CD4-positive, alpha-beta T cell (primary cell): ENCODE measurements at regions not wholly inside any gene's neighbourhood (a gene's known extent, or its start where the extent isn't known, plus 50 kb on each side); places are given as distances from the start of the nearest gene placed in this dataset.
"Not testable (repeated sequence)": the region's sequence is repeated elsewhere in the genome, so short reads cannot be mapped to it uniquely, and the experiment has no call there.

Experiments used
- ATAC-seq: fragments of 200-7000 bp; cut with Tn5 transposase; one replicate; pipeline ENCODE4 v1.10.0; 2022; ENCODE audit warnings: mild to moderate bottlenecking; ENCODE audit not compliant: poor library complexity
- CTCF ChIA-PET: fragments of 350-600 bp; sonication (Branson Sonifier 250); formaldehyde crosslinking; loops from one replicate; lab custom pipeline; 2021; ENCODE audit warnings: antibody characterized with exemption, inconsistent platforms; lab: Charles Lee
- POLR2A ChIA-PET: fragments of 350-600 bp; sonication (Branson Sonifier 250); formaldehyde crosslinking; loops from one replicate; lab custom pipeline; 2021; ENCODE audit warnings: antibody characterized with exemption, inconsistent platforms; lab: Charles Lee
- DNase-seq, 14 experiments: peaks; one replicate each; pipeline ENCODE4 v3.0.0-alpha.2; 2013 to 2020; ENCODE audit warnings: mixed read lengths in 2 of 14
- H3K27ac ChIP-seq, 2 donors: one replicate each; pipeline versions ENCODE4 v1.5.1 to v1.7.0; 2013; ENCODE audit warnings: low read length in 2 of 2, low read depth in 1 of 2, mild to moderate bottlenecking in 1 of 2
- H3K27me3 ChIP-seq, 2 experiments: 1 replicate in 1 of 2; 2 replicates in 1 of 2; pipeline versions ENCODE4 v1.6.1 to v1.7.0; 2013; ENCODE audit warnings: low read length in 2 of 2, control low read depth in 1 of 2, mild to moderate bottlenecking in 1 of 2, moderate library complexity in 1 of 2; ENCODE audit not compliant: insufficient read depth in 2 of 2, control insufficient read depth in 1 of 2
- H3K36me3 ChIP-seq: one replicate; pipeline ENCODE4 v1.6.1; 2013; ENCODE audit warnings: low read length, control low read depth; ENCODE audit not compliant: insufficient read depth
- H3K4me1 ChIP-seq: one replicate; pipeline ENCODE4 v1.6.1; 2013; ENCODE audit warnings: low read length, control low read depth; ENCODE audit not compliant: insufficient read depth
- H3K4me3 ChIP-seq: one replicate; pipeline ENCODE4 v1.5.1; 2013; ENCODE audit warnings: mild to moderate bottlenecking, low read length, moderate library complexity
- H3K9me3 ChIP-seq, 2 experiments: 1 replicate in 1 of 2; 2 replicates in 1 of 2; pipeline versions ENCODE4 v1.6.1 to v1.7.0; 2013; ENCODE audit warnings: low read length in 2 of 2, mild to moderate bottlenecking in 2 of 2, control low read depth in 1 of 2, moderate library complexity in 1 of 2; ENCODE audit not compliant: control insufficient read depth in 1 of 2, insufficient read depth in 1 of 2
- H3K27ac Mint-ChIP-seq: one replicate; pipeline ENCODE4 v1.8.0; 2020; ENCODE audit warnings: mixed read lengths
- H3K27me3 Mint-ChIP-seq: one replicate; pipeline ENCODE4 v1.8.0; 2021; ENCODE audit warnings: mixed read lengths
- H3K36me3 Mint-ChIP-seq: one replicate; pipeline ENCODE4 v1.8.0; 2021; ENCODE audit warnings: low read depth, mixed read lengths
- H3K4me1 Mint-ChIP-seq: one replicate; pipeline ENCODE4 v1.8.0; 2021; ENCODE audit warnings: low read depth, mixed read lengths
- H3K4me3 Mint-ChIP-seq: one replicate; pipeline ENCODE4 v1.8.0; 2020; ENCODE audit warnings: mild to moderate bottlenecking, mixed read lengths
- H3K9me3 Mint-ChIP-seq: one replicate; pipeline ENCODE4 v1.8.0; 2020; ENCODE audit warnings: mixed read lengths
- intact Hi-C, 2 experiments: fragments of 100-400 bp; cut with DNase I in 1 of 2; cut with micrococcal nuclease in 1 of 2; formaldehyde crosslinking; loops; one replicate each; pipeline versions ENCODE4 v1.15.1 to v1.9.0; 2023 to 2025; cut with DNase I, micrococcal nuclease

DNA sequence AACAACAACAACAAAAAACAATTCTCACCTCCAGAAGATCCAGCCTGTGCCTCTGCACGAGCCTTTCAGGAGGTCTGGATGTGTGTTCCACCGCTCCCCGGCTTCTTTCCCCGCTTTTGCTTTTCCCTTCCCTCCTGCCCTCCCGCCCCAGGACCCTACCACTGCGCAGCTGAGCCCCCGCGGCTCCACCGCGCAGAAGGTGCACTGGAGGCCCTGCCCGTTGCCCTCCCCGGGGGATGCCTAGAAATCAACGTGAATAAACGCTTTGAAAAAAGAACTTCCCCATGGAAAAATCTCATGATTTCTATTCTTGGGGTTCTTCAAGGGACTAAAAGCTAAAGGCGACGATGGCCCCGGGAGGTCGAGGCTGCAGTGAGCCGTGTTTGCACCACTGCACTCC is 164.3 kb upstream of the NOTCH2NLA start:
- H3K4me1 Mint-ChIP-seq, ATAC-seq, intact Hi-C loops, H3K4me3 Mint-ChIP-seq, H3K27ac ChIP-seq, H3K9me3 Mint-ChIP-seq, H3K27ac Mint-ChIP-seq, H3K36me3 ChIP-seq, H3K36me3 Mint-ChIP-seq, H3K27me3 Mint-ChIP-seq, POLR2A ChIA-PET, H3K9me3 ChIP-seq, H3K27me3 ChIP-seq, H3K4me3 ChIP-seq, H3K4me1 ChIP-seq, CTCF ChIA-PET, DNase-seq: not testable (repeated sequence)

DNA sequence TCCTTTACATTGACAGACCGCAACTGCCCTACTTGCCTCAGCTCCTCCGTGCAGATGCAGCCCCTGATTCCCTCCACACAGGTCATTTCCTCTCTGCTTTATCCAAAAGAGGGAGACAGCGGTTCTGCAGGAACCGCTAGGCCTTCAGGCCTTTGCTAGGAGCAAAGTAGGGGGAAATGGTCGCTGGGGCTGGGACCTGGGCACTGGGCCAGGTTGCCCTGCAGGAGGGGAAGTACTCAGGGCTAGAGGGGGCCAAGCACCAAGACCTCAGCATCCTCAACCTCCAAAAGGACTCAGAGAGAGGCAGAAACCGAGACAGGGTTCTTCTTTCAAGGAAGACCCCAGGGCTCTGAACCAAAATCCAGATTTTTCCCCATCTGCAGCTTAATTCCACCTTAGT is 160.4 kb upstream of the NOTCH2NLA start:
- H3K4me3 Mint-ChIP-seq, H3K27me3 ChIP-seq, H3K9me3 ChIP-seq, H3K9me3 Mint-ChIP-seq, H3K27ac Mint-ChIP-seq, H3K4me3 ChIP-seq, POLR2A ChIA-PET, ATAC-seq, H3K27ac ChIP-seq, H3K27me3 Mint-ChIP-seq, H3K36me3 ChIP-seq, H3K4me1 ChIP-seq, CTCF ChIA-PET, intact Hi-C loops, H3K36me3 Mint-ChIP-seq: not testable (repeated sequence)
- DNase-seq = peak in 1 of 14 experiments; percentile 4
- H3K4me1 Mint-ChIP-seq = peaks cover 16% of the 10 kb centered on the region

DNA sequence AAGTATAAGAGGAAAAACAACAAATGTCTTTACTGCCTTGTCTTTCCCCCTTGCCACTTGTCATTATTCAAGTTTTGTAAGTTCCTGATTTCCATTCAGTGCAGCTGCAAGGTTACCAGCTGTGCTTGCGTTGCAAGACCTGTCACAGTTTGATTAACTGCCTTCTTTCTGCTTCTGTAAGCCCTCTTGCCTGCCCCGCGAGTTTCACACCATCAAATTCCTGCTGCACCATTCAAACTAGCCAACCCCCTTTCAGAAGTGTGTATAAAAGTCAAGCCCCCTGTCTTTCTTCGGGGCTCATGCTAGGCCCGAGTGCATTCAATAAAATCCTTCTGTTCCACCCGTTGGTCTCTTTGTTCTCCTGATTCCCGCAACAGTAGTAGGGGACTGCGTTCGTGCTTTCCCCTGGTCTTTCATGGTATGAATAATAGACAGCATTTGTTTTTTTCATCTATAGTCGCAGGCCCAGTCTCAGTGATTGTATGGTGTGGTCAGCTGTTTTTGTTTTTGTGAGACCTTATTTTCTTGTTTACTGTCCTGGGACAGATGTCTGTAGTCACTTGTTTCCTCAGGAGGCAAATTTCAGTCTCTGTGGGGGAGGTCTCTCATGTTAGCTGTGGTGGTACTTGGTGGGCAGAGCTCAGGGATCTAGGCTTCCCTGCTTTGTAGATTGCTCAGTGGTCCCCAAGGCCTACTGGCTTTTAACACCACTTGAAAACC is 159.1 kb upstream of the NOTCH2NLA start:
- Mint-ChIP-seq H3K27ac (peak overlapping the region; percentile 97), H3K4me3 (peak overlapping the region; percentile 94), H3K4me1 (peaks cover 16% of the 10 kb centered on the region)
- Histone ChIP-seq H3K4me3 (peak overlapping the region; percentile 55), H3K27ac (peak overlapping the region; percentile 73)
- H3K4me1 ChIP-seq, intact Hi-C loops, H3K36me3 ChIP-seq, H3K36me3 Mint-ChIP-seq, ATAC-seq, H3K27me3 ChIP-seq, H3K27me3 Mint-ChIP-seq, H3K9me3 ChIP-seq, CTCF ChIA-PET, H3K9me3 Mint-ChIP-seq: not testable (repeated sequence)
- POLR2A ChIA-PET = interaction anchor here (0.5 to 1.2 kb wide), 3 partner anchors 9 to 1842 kb away, joined by 3 to 7 read pairs (median 7); no protein-coding TSS in a partner anchor
- DNase-seq = peak in 2 of 14 experiments; percentile 22 to 43

DNA sequence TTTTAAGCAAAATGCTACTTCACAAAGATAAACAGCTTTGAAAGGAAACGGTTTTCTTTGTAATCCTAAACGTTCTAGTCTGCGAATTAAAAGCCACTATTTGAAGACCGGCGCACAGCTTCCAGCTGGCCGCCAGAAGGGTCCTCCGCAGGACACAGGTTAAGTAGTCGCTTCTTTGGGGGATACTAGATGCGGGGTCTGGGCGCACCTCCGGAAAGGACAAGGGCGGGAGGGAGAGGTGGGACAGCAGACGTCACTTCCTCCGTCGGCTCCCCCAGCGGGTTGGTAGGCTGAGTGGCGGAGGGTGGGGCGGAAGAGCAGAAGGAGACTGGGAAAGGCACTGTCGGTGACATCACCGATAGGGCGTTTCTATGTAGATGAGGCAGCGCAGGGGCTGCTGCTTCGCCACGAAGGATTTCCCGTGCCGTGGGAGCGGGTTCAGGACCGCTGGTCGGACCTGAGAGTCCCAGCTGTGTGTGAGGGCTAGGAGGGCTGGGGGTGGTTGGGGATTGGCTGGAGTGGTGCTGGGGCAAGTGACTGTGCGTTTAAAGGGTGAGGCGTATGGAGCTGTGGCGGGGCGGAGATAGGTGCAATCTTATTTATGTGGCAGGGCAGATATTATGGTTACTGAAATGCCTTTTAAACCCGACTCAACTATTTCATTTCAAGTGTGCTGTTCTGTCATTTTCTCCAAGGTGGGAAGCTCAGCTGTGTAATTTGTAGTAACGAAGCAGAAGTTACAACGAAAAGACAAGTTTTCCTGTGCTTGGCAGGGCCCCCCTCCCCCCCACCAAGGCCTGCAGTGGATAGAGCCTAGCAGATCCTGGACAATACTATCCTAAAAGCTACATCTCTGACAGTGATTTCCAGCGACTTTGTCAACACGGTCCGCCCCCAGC is 158.3 kb upstream of the NOTCH2NLA start:
- H3K36me3 ChIP-seq, H3K27me3 Mint-ChIP-seq, H3K9me3 Mint-ChIP-seq, intact Hi-C loops, H3K9me3 ChIP-seq, H3K27me3 ChIP-seq, CTCF ChIA-PET, H3K36me3 Mint-ChIP-seq, H3K4me1 ChIP-seq: not testable (repeated sequence)
- POLR2A ChIA-PET = interaction anchor here (0.5 to 1.2 kb wide), 4 partner anchors 9 to 1841 kb away, joined by 3 to 7 read pairs (median 5); no protein-coding TSS in a partner anchor
- Histone ChIP-seq H3K4me3 (peak overlapping the region; percentile 55), H3K27ac (peak overlapping the region; percentile 73 to 87)
- peak overlapping the region; percentile 97 for H3K27ac Mint-ChIP-seq
- DNase-seq (peak; percentile 27 to 88 (median 36)), ATAC-seq (peak; percentile 87)
- H3K4me1 Mint-ChIP-seq = peaks cover 11% of the 10 kb centered on the region
- H3K4me3 Mint-ChIP-seq = peak overlapping the region; percentile 94

DNA sequence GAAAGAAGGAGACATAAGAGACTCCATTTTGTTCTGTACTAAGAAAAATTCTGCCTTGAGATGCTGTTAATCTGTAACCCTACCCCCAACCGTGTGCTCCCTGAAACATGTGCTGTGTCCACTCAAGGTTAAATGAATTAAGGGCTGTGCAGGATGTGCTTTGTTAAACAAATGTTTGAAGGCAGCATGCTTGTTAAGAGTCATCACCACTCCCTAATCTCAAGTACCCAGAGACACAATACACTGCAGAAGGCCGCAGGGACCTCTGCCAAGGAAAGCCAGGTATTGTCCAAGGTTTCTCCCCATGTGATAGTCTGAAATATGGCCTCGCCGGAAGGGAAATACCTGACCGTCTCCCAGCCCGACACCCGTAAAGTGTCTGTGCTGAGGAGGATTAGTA is 152.4 kb upstream of the NOTCH2NLA start:
- H3K4me3 ChIP-seq, H3K9me3 Mint-ChIP-seq, CTCF ChIA-PET, H3K9me3 ChIP-seq, H3K27ac ChIP-seq, H3K36me3 Mint-ChIP-seq, H3K27me3 Mint-ChIP-seq, ATAC-seq, H3K4me3 Mint-ChIP-seq, DNase-seq, H3K4me1 ChIP-seq, POLR2A ChIA-PET, intact Hi-C loops, H3K27ac Mint-ChIP-seq, H3K36me3 ChIP-seq, H3K27me3 ChIP-seq: not testable (repeated sequence)
- H3K4me1 Mint-ChIP-seq = peaks cover 16% of the 10 kb centered on the region

DNA sequence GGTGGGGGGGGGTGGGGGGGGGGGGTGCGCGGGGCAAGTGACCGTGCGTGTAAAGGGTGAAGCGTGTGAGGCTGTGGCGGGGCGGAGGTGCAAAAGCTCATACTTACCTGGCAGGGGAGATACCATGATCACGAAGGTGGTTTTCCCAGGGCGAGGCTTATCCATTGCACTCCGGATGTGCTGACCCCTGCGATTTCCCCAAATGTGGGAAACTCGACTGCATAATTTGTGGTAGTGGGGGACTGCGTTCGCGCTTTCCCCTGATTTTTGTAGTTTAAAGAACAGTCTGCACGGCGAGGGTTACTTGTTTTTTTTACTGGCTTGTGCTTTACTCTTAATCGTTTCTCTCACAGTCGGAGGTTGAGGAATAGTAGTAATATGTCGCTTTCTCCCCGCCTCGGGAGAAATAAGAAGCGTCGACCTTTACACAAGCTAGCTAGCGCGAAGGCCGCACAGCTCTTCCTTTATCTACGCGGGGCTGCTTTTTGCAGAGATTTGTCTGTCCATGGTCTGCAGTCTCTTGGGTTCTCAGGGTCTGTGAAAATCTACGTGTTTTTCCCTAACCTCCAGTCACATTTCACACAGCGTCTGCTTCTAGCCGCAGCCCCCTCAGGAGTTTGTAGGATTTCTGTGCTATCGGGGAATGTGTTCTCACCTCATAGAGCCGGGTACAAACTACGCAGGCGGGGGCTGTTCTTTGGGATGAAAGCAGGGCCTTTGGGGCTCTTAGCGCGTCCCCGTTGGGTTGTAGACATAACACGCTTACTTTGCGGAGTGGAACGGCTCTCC is 148.1 kb upstream of the NOTCH2NLA start:
- DNase-seq (peak; percentile 45 to 95 (median 71)), ATAC-seq (peak; percentile 79)
- H3K9me3 ChIP-seq, H3K4me1 ChIP-seq, CTCF ChIA-PET, H3K27me3 Mint-ChIP-seq, H3K36me3 ChIP-seq, H3K27me3 ChIP-seq, H3K9me3 Mint-ChIP-seq, intact Hi-C loops: not testable (repeated sequence)
- Mint-ChIP-seq H3K4me3 (peak overlapping the region; percentile 90), H3K4me1 (peaks cover 17% of the 10 kb centered on the region), H3K27ac (peak overlapping the region; percentile 95), H3K36me3 (peaks cover 11% of the 10 kb centered on the region)
- POLR2A ChIA-PET = interaction anchor here (0.7 to 1.0 kb wide), 3 partner anchors 10 to 33 kb away, joined by 3 to 7 read pairs (median 5); no protein-coding TSS in a partner anchor
- Histone ChIP-seq H3K27ac (peak overlapping the region; percentile 57 to 83), H3K4me3 (peak overlapping the region; percentile 49)
